ENCODE measurements at regions not wholly inside any gene's neighbourhood (a gene's known extent, or its start where the extent isn't known, plus 50 kb on each side); places are given as distances from the start of the nearest gene placed in this dataset.

DNA sequence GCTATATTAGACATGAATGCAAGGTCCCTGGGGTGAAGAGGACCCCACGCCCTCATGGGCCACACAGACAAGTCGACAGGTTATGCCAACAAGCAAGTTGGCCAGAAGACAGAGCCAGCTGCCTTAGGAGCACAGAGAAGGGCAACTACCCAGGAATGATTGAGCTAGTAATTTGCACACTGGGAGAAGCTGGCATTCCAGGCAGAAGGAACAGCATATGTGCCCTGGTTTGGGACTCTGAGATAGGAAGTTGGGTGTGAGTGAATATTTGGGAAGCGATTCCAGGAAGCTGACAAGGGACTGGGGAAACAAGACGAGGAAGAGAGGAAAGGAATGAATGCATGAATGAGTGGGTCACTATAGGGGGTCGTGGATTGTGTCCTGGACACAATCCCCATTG lies 203.7 kb upstream of the CDH5 start:
- no peaks in the 10 kb centered on the region for H3K79me2 ChIP-seq (ENCODE audit: insufficient read depth, low read depth, low read length)
- no TSS peak for BruUV-seq (replicated peaks)
- CTCF ChIA-PET (ENCODE audit: unreplicated experiment), result no interaction called here

DNA sequence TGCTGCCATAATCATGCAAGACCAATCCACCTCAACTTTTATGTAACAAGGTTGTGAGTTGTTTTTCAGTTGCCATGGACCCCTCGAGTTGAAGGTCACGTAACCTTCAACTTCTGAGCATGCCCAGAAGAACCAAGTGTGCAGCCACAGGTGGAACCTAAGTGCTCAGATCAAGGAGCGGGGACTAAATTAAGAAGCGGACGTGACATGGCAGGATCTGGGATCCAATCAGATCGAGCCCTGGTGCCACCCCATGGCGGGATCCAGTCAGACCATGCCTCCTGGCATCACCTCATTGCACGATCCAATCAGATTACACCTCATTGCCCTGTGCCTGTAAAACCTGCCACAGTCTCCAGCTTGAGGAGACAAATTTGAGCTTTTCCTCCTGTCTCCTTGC lies 204.5 kb upstream of the CDH5 start:
- TF ChIP-seq, protein P1, sequence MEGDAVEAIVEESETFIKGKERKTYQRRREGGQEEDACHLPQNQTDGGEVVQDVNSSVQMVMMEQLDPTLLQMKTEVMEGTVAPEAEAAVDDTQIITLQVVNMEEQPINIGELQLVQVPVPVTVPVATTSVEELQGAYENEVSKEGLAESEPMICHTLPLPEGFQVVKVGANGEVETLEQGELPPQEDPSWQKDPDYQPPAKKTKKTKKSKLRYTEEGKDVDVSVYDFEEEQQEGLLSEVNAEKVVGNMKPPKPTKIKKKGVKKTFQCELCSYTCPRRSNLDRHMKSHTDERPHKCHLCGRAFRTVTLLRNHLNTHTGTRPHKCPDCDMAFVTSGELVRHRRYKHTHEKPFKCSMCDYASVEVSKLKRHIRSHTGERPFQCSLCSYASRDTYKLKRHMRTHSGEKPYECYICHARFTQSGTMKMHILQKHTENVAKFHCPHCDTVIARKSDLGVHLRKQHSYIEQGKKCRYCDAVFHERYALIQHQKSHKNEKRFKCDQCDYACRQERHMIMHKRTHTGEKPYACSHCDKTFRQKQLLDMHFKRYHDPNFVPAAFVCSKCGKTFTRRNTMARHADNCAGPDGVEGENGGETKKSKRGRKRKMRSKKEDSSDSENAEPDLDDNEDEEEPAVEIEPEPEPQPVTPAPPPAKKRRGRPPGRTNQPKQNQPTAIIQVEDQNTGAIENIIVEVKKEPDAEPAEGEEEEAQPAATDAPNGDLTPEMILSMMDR (conservative IDR thresholded peaks at IDR 0.05; ENCODE audit: low read length), result no peak
- TF ChIP-seq EZH2phosphoT487 (IDR thresholded peaks at IDR 0.05; ENCODE audit: borderline replicate concordance, low read depth, low read length), result no peak
- no peak for DNase-seq (ENCODE audit: low spot score)
- intact Hi-C loops (cut with micrococcal nuclease; ENCODE audit: unreplicated experiment), result no loop called here
- Histone ChIP-seq H3K36me3 (ENCODE audit: insufficient read depth, low read length) (no peaks in the 10 kb centered on the region), H3K9me3 (ENCODE audit: low read length) (no peaks in the 10 kb centered on the region), H3K9me2 (ENCODE audit: insufficient read depth, low read length) (no peaks in the 10 kb centered on the region), H2AFZ (ENCODE audit: low read length) (no peak overlapping the region), H3K4me3 (ENCODE audit: low read depth, low read length, poor library complexity, severe bottlenecking) (no peak overlapping the region), H3K79me2 (ENCODE audit: insufficient read depth, low read depth, low read length) (no peaks in the 10 kb centered on the region), H3K4me1 (ENCODE audit: insufficient read depth, low read length, poor library complexity, severe bottlenecking) (no peaks in the 10 kb centered on the region), H3K4me2 (ENCODE audit: low read length) (no peak overlapping the region), H3K27ac (ENCODE audit: low read depth, low read length, poor library complexity, severe bottlenecking) (no peak overlapping the region), H4K20me1 (ENCODE audit: insufficient read depth, low read length) (no peaks in the 10 kb centered on the region)
- BruUV-seq (replicated peaks), result no TSS peak
- ChIA-PET CTCF (ENCODE audit: unreplicated experiment) (no interaction called here), POLR2A (no interaction called here)

More for the DNA sequence above, 203.7 kb upstream of the CDH5 start:
- no peaks in the 10 kb centered on the region for H3K9me2 ChIP-seq (ENCODE audit: insufficient read depth, low read length)
- H3K36me3 ChIP-seq (ENCODE audit: insufficient read depth, low read length), result no peaks in the 10 kb centered on the region
- H2AFZ ChIP-seq (ENCODE audit: low read length), result no peak overlapping the region
- TF ChIP-seq EZH2phosphoT487 (IDR thresholded peaks at IDR 0.05; ENCODE audit: borderline replicate concordance, low read depth, low read length), result no peak
- TF ChIP-seq, protein P1 (conservative IDR thresholded peaks at IDR 0.05; ENCODE audit: low read length), result no peak
- no peak overlapping the region for H3K4me2 ChIP-seq (ENCODE audit: low read length)
- intact Hi-C loops (cut with micrococcal nuclease; ENCODE audit: unreplicated experiment), result no loop called here
- no peak overlapping the region for H3K4me3 ChIP-seq (ENCODE audit: low read depth, low read length, poor library complexity, severe bottlenecking)
- H3K4me1 ChIP-seq (ENCODE audit: insufficient read depth, low read length, poor library complexity, severe bottlenecking), result no peaks in the 10 kb centered on the region
- DNase-seq (ENCODE audit: low spot score), result no peak
- H4K20me1 ChIP-seq (ENCODE audit: insufficient read depth, low read length), result no peaks in the 10 kb centered on the region
- no peak overlapping the region for H3K27ac ChIP-seq (ENCODE audit: low read depth, low read length, poor library complexity, severe bottlenecking)
- POLR2A ChIA-PET, result no interaction called here
- H3K9me3 ChIP-seq (ENCODE audit: low read length), result no peaks in the 10 kb centered on the region

DNA sequence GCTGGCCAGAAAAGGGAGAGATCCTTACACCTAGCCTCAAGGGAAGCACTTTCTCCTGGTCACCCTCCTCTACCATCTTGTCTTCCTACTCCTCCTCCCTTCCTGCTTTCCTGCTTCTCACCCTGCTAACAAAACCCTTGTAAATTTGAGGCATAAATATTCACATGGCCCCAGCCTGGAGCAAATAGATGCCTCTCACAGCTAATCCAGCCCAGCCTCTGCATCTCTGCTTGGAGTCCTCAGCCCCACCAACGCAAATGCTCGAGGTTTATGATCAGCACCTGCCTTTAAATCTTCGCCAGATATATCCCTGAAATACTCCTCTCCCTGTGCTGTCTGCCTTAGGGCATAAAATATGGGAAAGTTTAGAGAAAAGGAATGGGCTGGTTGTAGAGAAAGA lies 205.2 kb upstream of the CDH5 start:
- POLR2A ChIA-PET, result no interaction called here
- no peak overlapping the region for H3K4me2 ChIP-seq (ENCODE audit: low read length)
- H2AFZ ChIP-seq (ENCODE audit: low read length), result no peak overlapping the region
- no peaks in the 10 kb centered on the region for H3K36me3 ChIP-seq (ENCODE audit: insufficient read depth, low read length)
- CTCF ChIA-PET (ENCODE audit: unreplicated experiment), result no interaction called here
- intact Hi-C loops (cut with micrococcal nuclease; ENCODE audit: unreplicated experiment), result no loop called here
- H3K4me3 ChIP-seq (ENCODE audit: low read depth, low read length, poor library complexity, severe bottlenecking), result no peak overlapping the region
- no peaks in the 10 kb centered on the region for H3K9me3 ChIP-seq (ENCODE audit: low read length)
- no TSS peak for BruUV-seq (replicated peaks)
- no peaks in the 10 kb centered on the region for H3K4me1 ChIP-seq (ENCODE audit: insufficient read depth, low read length, poor library complexity, severe bottlenecking)
- TF ChIP-seq EZH2phosphoT487 (IDR thresholded peaks at IDR 0.05; ENCODE audit: borderline replicate concordance, low read depth, low read length), result no peak
- TF ChIP-seq, protein P1 (conservative IDR thresholded peaks at IDR 0.05; ENCODE audit: low read length), result no peak
- H3K27ac ChIP-seq (ENCODE audit: low read depth, low read length, poor library complexity, severe bottlenecking), result no peak overlapping the region
- DNase-seq (ENCODE audit: low spot score), result no peak
- no peaks in the 10 kb centered on the region for H3K9me2 ChIP-seq (ENCODE audit: insufficient read depth, low read length)
- H3K79me2 ChIP-seq (ENCODE audit: insufficient read depth, low read depth, low read length), result no peaks in the 10 kb centered on the region
- no peaks in the 10 kb centered on the region for H4K20me1 ChIP-seq (ENCODE audit: insufficient read depth, low read length)
